GM18502 (cell line): ENCODE measurements at regions not wholly inside any gene's neighbourhood (a gene's known extent, or its start where the extent isn't known, plus 50 kb on each side); places are given as distances from the start of the nearest gene placed in this dataset.
"Not testable (repeated sequence)": the region's sequence is repeated elsewhere in the genome, so short reads cannot be mapped to it uniquely, and the experiment has no call there.

Experiments used
- ATAC-seq: cut with Tn5 transposase; IDR thresholded peaks from one replicate; pipeline ENCODE4 v1.9.1; 2021; ENCODE audit warnings: mild to moderate bottlenecking; ENCODE audit not compliant: unreplicated experiment, poor library complexity

- ATAC-seq, result no peak
Measured at GRCh38 chr13:65343898-65344663, 1886.1 kb downstream of the PCDH9 start.

GRCh38 chr13:65342541-65343337, 1887.4 kb downstream of the PCDH9 start:
- no peak for ATAC-seq

- no peak for ATAC-seq
Measured at GRCh38 chr13:65339241-65339640, 1890.9 kb downstream of the PCDH9 start.

GRCh38 chr13:65336916-65337315, 1893.2 kb downstream of the PCDH9 start:
- ATAC-seq, result no peak

GRCh38 chr13:65336087-65336749, 1893.9 kb downstream of the PCDH9 start:
- no peak for ATAC-seq

- ATAC-seq, result no peak
Measured at GRCh38 chr13:65330691-65331090, 1899.4 kb downstream of the PCDH9 start.

- ATAC-seq, result no peak
Measured at GRCh38 chr13:65330287-65330686, 1899.8 kb downstream of the PCDH9 start.

GRCh38 chr13:65323192-65323591, 1906.9 kb downstream of the PCDH9 start:
- not testable (repeated sequence) for ATAC-seq

- not testable (repeated sequence) for ATAC-seq
Measured at GRCh38 chr13:65321423-65321822, 1908.7 kb downstream of the PCDH9 start.

GRCh38 chr13:65314008-65314407, 1916.1 kb downstream of the PCDH9 start:
- ATAC-seq, result no peak

- ATAC-seq, result no peak
Measured at GRCh38 chr13:65310663-65311328, 1919.3 kb downstream of the PCDH9 start.

- ATAC-seq, result no peak
Measured at GRCh38 chr13:65309906-65310305, 1920.2 kb downstream of the PCDH9 start.

GRCh38 chr13:65308729-65309128, 1921.4 kb downstream of the PCDH9 start:
- ATAC-seq, result not testable (repeated sequence)

GRCh38 chr13:65307056-65307455, 1923.1 kb downstream of the PCDH9 start:
- ATAC-seq, result no peak

GRCh38 chr13:65302691-65303090, 1927.4 kb downstream of the PCDH9 start:
- ATAC-seq, result no peak

- no peak for ATAC-seq
Measured at GRCh38 chr13:65301506-65301905, 1928.6 kb downstream of the PCDH9 start.

GRCh38 chr13:65300220-65300619, 1929.9 kb downstream of the PCDH9 start:
- ATAC-seq, result no peak

GRCh38 chr13:65293530-65294198, 1936.5 kb downstream of the PCDH9 start:
- ATAC-seq, result no peak

- no peak for ATAC-seq
Measured at GRCh38 chr13:65292488-65292901, 1937.6 kb downstream of the PCDH9 start.

GRCh38 chr13:65287405-65287804, 1942.7 kb downstream of the PCDH9 start:
- ATAC-seq, result no peak
